Thoracic aorta (tissue), 2 donors: ENCODE measurements at regions not wholly inside any gene's neighbourhood (a gene's known extent, or its start where the extent isn't known, plus 50 kb on each side); places are given as distances from the start of the nearest gene placed in this dataset.

Experiments used
- ATAC-seq: fragments of 150-250 bp; one replicate; pipeline ENCODE4 v1.8.0; 2017; ENCODE audit warnings: low read depth; ENCODE audit not compliant: insufficient number of reproducible peaks, low FRiP score
- DNase-seq: peaks from one replicate; pipeline ENCODE4 v3.0.0-alpha.2; 2020; ENCODE audit warnings: low spot score
- H3K27ac ChIP-seq, 2 donors: fragments of 200-600 bp; sonication (generic); 1 replicate in 1 of 2; 2 replicates in 1 of 2; pipeline ENCODE4 v1.5.1; 2016; ENCODE audit warnings: mild to moderate bottlenecking in 2 of 2, moderate library complexity in 2 of 2
- H3K27me3 ChIP-seq: fragments of 200-600 bp; sonication (generic); replicated peaks from 2 replicates; pipeline ENCODE4 v1.6.0; 2016; ENCODE audit warnings: mild to moderate bottlenecking; ENCODE audit not compliant: insufficient read depth
- H3K36me3 ChIP-seq: fragments of 200-600 bp; sonication (generic); one replicate; pipeline ENCODE4 v1.5.1; 2016
- H3K4me1 ChIP-seq, 2 donors: fragments of 200-600 bp; sonication (generic); 1 replicate in 1 of 2; 2 replicates in 1 of 2; pipeline versions ENCODE4 v1.5.1 to v1.6.0; 2016; ENCODE audit warnings: low read depth in 2 of 2, mild to moderate bottlenecking in 1 of 2; ENCODE audit not compliant: control insufficient read depth in 1 of 2
- H3K4me3 ChIP-seq: fragments of 200-600 bp; sonication (generic); 2 replicates; pipeline ENCODE4 v1.5.1; 2016; ENCODE audit warnings: mild to moderate bottlenecking
- H3K9me3 ChIP-seq: fragments of 200-600 bp; sonication (generic); 2 replicates; pipeline ENCODE4 v1.5.1; 2016
- TF ChIP-seq, protein P1 (sequence below): fragments of 200-600 bp; sonication (generic); IDR thresholded peaks from one replicate; pipeline ENCODE4 v1.5.1; 2019; ENCODE audit warnings: antibody characterized with exemption

- no peaks in the 10 kb centered on the region for H3K36me3 ChIP-seq
- H3K4me1 ChIP-seq, result peaks cover 16 to 51% of the 10 kb centered on the region in 2 donors
- ATAC-seq, result no peak
- H3K9me3 ChIP-seq, result no peaks in the 10 kb centered on the region
- no peak overlapping the region for H3K27ac ChIP-seq
- DNase-seq, result no peak
- TF ChIP-seq, protein P1, sequence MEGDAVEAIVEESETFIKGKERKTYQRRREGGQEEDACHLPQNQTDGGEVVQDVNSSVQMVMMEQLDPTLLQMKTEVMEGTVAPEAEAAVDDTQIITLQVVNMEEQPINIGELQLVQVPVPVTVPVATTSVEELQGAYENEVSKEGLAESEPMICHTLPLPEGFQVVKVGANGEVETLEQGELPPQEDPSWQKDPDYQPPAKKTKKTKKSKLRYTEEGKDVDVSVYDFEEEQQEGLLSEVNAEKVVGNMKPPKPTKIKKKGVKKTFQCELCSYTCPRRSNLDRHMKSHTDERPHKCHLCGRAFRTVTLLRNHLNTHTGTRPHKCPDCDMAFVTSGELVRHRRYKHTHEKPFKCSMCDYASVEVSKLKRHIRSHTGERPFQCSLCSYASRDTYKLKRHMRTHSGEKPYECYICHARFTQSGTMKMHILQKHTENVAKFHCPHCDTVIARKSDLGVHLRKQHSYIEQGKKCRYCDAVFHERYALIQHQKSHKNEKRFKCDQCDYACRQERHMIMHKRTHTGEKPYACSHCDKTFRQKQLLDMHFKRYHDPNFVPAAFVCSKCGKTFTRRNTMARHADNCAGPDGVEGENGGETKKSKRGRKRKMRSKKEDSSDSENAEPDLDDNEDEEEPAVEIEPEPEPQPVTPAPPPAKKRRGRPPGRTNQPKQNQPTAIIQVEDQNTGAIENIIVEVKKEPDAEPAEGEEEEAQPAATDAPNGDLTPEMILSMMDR, result no peak
- no peaks in the 10 kb centered on the region for H3K27me3 ChIP-seq
- no peak overlapping the region for H3K4me3 ChIP-seq
Observed at GRCh38 chr7:25454020-25454419, 225.7 kb upstream of the NPVF start.

DNA sequence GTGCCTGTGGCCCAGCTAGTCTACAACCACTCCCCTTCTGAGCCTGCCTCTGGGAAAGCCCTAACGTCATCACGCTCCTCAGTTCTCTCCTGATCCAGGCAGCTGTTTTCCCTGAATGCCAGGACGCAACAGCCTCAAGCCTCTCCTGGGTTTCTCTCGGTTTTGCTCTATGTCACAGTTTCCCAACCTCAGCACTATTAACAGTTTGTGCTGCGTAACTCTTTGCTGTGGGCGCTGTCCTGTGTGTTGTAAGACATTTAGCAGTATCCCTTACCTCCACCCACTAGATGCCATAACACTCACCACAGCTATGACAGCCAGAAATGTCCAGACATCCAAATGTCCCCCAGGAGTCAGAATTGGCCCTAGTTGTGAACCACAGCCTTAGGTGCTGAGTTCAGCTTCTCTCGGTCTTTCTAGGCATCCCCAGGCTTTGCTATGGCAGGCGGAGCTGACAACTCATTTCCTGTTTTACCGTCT, 226.3 kb upstream of the NPVF start:
- H3K36me3 ChIP-seq, result no peaks in the 10 kb centered on the region
- TF ChIP-seq, protein P1, result no peak
- peak overlapping the region in 1 of 2 donors; percentile 82 for H3K27ac ChIP-seq
- H3K4me1 ChIP-seq, result peaks cover 16 to 56% of the 10 kb centered on the region in 2 donors
- no peak overlapping the region for H3K4me3 ChIP-seq
- DNase-seq (no peak), ATAC-seq (no peak)
- H3K9me3 ChIP-seq, result no peaks in the 10 kb centered on the region
- H3K27me3 ChIP-seq, result no peaks in the 10 kb centered on the region

DNA sequence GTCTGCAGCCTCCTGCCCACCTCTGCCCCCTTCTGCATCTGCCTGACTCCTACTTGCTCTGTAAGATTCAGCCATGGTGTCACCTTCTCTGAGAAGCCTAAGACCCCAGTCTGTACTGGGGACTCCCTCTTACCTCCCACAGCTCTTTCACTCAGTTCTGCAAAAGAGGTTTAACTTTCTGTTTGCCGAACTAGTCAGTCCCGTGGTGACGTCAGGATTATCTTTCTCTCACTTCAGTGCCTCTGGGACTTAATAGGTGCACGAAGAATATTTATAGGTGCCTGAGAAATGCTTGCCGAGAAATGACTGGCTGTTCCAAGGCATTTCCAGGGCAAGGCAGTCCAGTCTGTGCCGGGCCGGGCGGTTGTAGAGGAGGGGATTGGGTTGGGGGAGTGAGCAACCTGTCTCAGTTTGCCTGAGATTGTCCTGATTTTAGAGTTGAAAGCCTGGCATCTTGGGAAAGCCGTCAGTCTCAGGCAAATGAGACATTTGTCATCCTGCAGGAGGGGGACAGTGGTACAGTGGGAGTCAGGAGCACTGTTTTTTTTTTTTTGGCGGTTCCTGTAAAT, 227.5 kb upstream of the NPVF start:
- H3K4me3 ChIP-seq, result no peak overlapping the region
- peak overlapping the region; percentile 58 to 82 for H3K27ac ChIP-seq
- no peaks in the 10 kb centered on the region for H3K36me3 ChIP-seq
- H3K27me3 ChIP-seq, result no peaks in the 10 kb centered on the region
- ATAC-seq (no peak), DNase-seq (no peak)
- TF ChIP-seq, protein P1, result no peak
- peaks cover 16 to 56% of the 10 kb centered on the region in 2 donors for H3K4me1 ChIP-seq
- no peaks in the 10 kb centered on the region for H3K9me3 ChIP-seq

GRCh38 chr7:25456467-25457171, 228.3 kb upstream of the NPVF start:
- peaks cover 16 to 56% of the 10 kb centered on the region in 2 donors for H3K4me1 ChIP-seq
- DNase-seq (no peak), ATAC-seq (peak; percentile 33)
- TF ChIP-seq, protein P1, result no peak
- no peaks in the 10 kb centered on the region for H3K36me3 ChIP-seq
- no peaks in the 10 kb centered on the region for H3K9me3 ChIP-seq
- no peaks in the 10 kb centered on the region for H3K27me3 ChIP-seq
- peak overlapping the region; percentile 25 for H3K4me3 ChIP-seq
- H3K27ac ChIP-seq, result peak overlapping the region; percentile 58 to 82

DNA sequence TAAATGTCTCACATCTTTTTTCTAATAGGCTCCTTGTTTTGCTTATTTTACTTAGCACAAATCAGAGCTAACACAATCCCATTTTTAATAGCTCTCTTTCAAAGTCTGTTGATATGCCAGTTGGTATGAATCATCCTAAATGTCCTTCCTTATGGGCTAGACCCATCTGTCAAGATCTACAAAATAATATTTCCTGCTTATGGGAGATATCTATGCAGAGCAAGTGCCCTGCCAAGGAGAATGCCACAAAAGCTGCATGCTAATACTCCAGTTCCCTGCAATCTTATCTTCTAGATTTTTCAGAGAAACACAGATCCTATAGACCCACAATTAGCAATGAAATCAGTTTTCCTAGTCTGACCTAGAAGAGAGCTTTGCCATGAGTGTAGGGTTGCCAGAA, 230.8 kb upstream of the NPVF start:
- TF ChIP-seq, protein P1, result no peak
- H3K9me3 ChIP-seq, result no peaks in the 10 kb centered on the region
- H3K27ac ChIP-seq, result no peak overlapping the region
- DNase-seq, result no peak
- H3K27me3 ChIP-seq, result no peaks in the 10 kb centered on the region
- no peak for ATAC-seq
- no peaks in the 10 kb centered on the region for H3K36me3 ChIP-seq
- H3K4me1 ChIP-seq, result peaks cover 16 to 55% of the 10 kb centered on the region in 2 donors
- no peak overlapping the region for H3K4me3 ChIP-seq
